Fibroblast of the aortic adventitia (primary cell): ENCODE measurements at regions not wholly inside any gene's neighbourhood (a gene's known extent, or its start where the extent isn't known, plus 50 kb on each side); places are given as distances from the start of the nearest gene placed in this dataset.
"Not testable (repeated sequence)": the region's sequence is repeated elsewhere in the genome, so short reads cannot be mapped to it uniquely, and the experiment has no call there.

Experiments
- DNase-seq: peaks from one replicate; pipeline ENCODE4 v3.0.0-alpha.2; 2010; ENCODE audit warnings: low read depth
- H3K4me3 ChIP-seq: 2 replicates; pipeline ENCODE4 v1.5.1; 2011; ENCODE audit warnings: low read depth, mild to moderate bottlenecking, control low read depth, low read length, moderate library complexity
- CTCF ChIP-seq: IDR thresholded peaks from 2 replicates; pipeline ENCODE4 v1.5.1; 2011; ENCODE audit warnings: mild to moderate bottlenecking, low read length, control low read depth, inconsistent platforms; ENCODE audit not compliant: insufficient read depth

GRCh38 chr12:86945685-86946196, 689.5 kb upstream of the MGAT4C start:
- no peak for DNase-seq
- no peak for TF ChIP-seq CTCF
- no peak overlapping the region for H3K4me3 ChIP-seq

- H3K4me3 ChIP-seq, DNase-seq: not testable (repeated sequence)
Observed at GRCh38 chr12:86944197-86944819, 688.1 kb upstream of the MGAT4C start.

GRCh38 chr12:86931714-86932113, 675.5 kb upstream of the MGAT4C start:
- no peak for TF ChIP-seq CTCF
- DNase-seq = no peak
- H3K4me3 ChIP-seq = no peak overlapping the region

- no peak for TF ChIP-seq CTCF
- DNase-seq = peak; percentile 33
- H3K4me3 ChIP-seq = no peak overlapping the region
Observed at GRCh38 chr12:86929962-86930361, 673.8 kb upstream of the MGAT4C start.

- no peak overlapping the region for H3K4me3 ChIP-seq
- DNase-seq = no peak
- no peak for TF ChIP-seq CTCF
Observed at GRCh38 chr12:86917121-86917520, 660.9 kb upstream of the MGAT4C start.

GRCh38 chr12:86914721-86915120, 658.5 kb upstream of the MGAT4C start:
- peak; percentile 78 for DNase-seq
- H3K4me3 ChIP-seq = no peak overlapping the region
- TF ChIP-seq CTCF = peak; percentile 76

GRCh38 chr12:86911973-86912372, 655.8 kb upstream of the MGAT4C start:
- TF ChIP-seq CTCF = no peak
- no peak overlapping the region for H3K4me3 ChIP-seq
- DNase-seq = no peak
